ENCODE measurements at regions not wholly inside any gene's neighbourhood (a gene's known extent, or its start where the extent isn't known, plus 50 kb on each side); places are given as distances from the start of the nearest gene placed in this dataset.

DNA sequence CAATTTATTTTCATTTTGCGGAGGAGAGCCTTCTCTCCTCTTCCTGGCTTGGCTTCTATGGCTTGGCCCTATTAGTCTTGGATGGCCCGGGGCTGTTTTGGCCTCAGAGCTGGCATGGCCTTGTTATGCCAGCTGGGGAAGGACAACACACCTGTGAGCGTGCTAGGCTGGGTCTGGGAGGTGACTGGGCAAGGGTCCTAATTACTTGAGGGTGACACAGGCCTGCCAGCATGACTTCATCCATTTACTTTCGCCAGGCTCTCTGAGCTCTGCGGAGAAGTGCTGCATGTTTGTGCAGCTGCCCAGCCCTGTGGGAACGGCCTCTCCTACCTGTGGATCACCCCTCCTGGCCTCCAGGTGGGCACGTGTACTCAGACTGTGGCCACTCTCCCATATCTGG, 153.6 kb downstream of the SNX19 start:
- TF ChIP-seq, protein P1, sequence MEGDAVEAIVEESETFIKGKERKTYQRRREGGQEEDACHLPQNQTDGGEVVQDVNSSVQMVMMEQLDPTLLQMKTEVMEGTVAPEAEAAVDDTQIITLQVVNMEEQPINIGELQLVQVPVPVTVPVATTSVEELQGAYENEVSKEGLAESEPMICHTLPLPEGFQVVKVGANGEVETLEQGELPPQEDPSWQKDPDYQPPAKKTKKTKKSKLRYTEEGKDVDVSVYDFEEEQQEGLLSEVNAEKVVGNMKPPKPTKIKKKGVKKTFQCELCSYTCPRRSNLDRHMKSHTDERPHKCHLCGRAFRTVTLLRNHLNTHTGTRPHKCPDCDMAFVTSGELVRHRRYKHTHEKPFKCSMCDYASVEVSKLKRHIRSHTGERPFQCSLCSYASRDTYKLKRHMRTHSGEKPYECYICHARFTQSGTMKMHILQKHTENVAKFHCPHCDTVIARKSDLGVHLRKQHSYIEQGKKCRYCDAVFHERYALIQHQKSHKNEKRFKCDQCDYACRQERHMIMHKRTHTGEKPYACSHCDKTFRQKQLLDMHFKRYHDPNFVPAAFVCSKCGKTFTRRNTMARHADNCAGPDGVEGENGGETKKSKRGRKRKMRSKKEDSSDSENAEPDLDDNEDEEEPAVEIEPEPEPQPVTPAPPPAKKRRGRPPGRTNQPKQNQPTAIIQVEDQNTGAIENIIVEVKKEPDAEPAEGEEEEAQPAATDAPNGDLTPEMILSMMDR (IDR thresholded peaks at IDR 0.05; ENCODE audit: borderline replicate concordance, extremely low read depth, low read length, poor library complexity, severe bottlenecking), result no peak
- TF ChIP-seq EZH2 (IDR thresholded peaks at IDR 0.05; ENCODE audit: borderline replicate concordance, low read depth, low read length, severe bottlenecking), result no peak
